Transverse colon (tissue), 4 donors: ENCODE measurements at regions not wholly inside any gene's neighbourhood (a gene's known extent, or its start where the extent isn't known, plus 50 kb on each side); places are given as distances from the start of the nearest gene placed in this dataset.

Source experiments
- POLR2A ChIP-seq: fragments of 450-650 bp; IDR thresholded peaks from one replicate; pipeline ENCODE4 v1.6.1; 2016; ENCODE audit warnings: antibody characterized with exemption, mild to moderate bottlenecking, moderate library complexity
- POLR2AphosphoS5 ChIP-seq, 3 donors: sonication (generic); formaldehyde crosslinking; IDR thresholded peaks; one replicate each; pipeline ENCODE4 v1.6.1; 2016; ENCODE audit warnings: antibody characterized with exemption in 3 of 3
- TF ChIP-seq, protein P1 (sequence below), 5 experiments: fragments of 200-600 bp in 3 of 5; fragments of 450-650 bp in 2 of 5; sonication (generic) in 3 of 5; IDR thresholded peaks; 1 replicate in 2 of 5; 2 replicates in 3 of 5; pipeline ENCODE4 v1.5.1; 2016 to 2017; ENCODE audit warnings: antibody characterized with exemption in 5 of 5, inconsistent platforms in 3 of 5, mild to moderate bottlenecking in 2 of 5, moderate library complexity in 1 of 5

GRCh38 chr12:24047326-24047725 lies 97.9 kb upstream of the SOX5 start:
- TF ChIP-seq, protein P1, sequence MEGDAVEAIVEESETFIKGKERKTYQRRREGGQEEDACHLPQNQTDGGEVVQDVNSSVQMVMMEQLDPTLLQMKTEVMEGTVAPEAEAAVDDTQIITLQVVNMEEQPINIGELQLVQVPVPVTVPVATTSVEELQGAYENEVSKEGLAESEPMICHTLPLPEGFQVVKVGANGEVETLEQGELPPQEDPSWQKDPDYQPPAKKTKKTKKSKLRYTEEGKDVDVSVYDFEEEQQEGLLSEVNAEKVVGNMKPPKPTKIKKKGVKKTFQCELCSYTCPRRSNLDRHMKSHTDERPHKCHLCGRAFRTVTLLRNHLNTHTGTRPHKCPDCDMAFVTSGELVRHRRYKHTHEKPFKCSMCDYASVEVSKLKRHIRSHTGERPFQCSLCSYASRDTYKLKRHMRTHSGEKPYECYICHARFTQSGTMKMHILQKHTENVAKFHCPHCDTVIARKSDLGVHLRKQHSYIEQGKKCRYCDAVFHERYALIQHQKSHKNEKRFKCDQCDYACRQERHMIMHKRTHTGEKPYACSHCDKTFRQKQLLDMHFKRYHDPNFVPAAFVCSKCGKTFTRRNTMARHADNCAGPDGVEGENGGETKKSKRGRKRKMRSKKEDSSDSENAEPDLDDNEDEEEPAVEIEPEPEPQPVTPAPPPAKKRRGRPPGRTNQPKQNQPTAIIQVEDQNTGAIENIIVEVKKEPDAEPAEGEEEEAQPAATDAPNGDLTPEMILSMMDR (IDR thresholded peaks at IDR 0.05) = no peak
- TF ChIP-seq POLR2A (no peak), POLR2AphosphoS5 (IDR thresholded peaks at IDR 0.05) (no peak)
